GM21576 (cell line): ENCODE measurements at regions not wholly inside any gene's neighbourhood (a gene's known extent, or its start where the extent isn't known, plus 50 kb on each side); places are given as distances from the start of the nearest gene placed in this dataset.
"Not testable (repeated sequence)": the region's sequence is repeated elsewhere in the genome, so short reads cannot be mapped to it uniquely, and the experiment has no call there.

Experiments used
- ATAC-seq: cut with Tn5 transposase; IDR thresholded peaks from one replicate; pipeline ENCODE4 v1.9.1; 2021; ENCODE audit warnings: mild to moderate bottlenecking, moderate library complexity; ENCODE audit not compliant: unreplicated experiment

GRCh38 chr9:124124729-124125650, 113.4 kb downstream of the LHX2 start:
- no peak for ATAC-seq

GRCh38 chr9:124125651-124125977, 114.0 kb downstream of the LHX2 start:
- no peak for ATAC-seq

- ATAC-seq: no peak
Measured at GRCh38 chr9:124126648-124127646, 115.4 kb downstream of the LHX2 start.

- ATAC-seq: no peak
Measured at GRCh38 chr9:124128568-124129166, 117.1 kb downstream of the LHX2 start.

GRCh38 chr9:124130277-124131075, 118.9 kb downstream of the LHX2 start:
- ATAC-seq: no peak

GRCh38 chr9:124131518-124131917, 120.0 kb downstream of the LHX2 start:
- not testable (repeated sequence) for ATAC-seq

GRCh38 chr9:124132671-124133147, 121.1 kb downstream of the LHX2 start:
- ATAC-seq: no peak

GRCh38 chr9:124133727-124134126, 122.2 kb downstream of the LHX2 start:
- ATAC-seq: peak; percentile 40

GRCh38 chr9:124134526-124134925, 123.0 kb downstream of the LHX2 start:
- ATAC-seq: no peak

- no peak for ATAC-seq
Measured at GRCh38 chr9:124135813-124136365, 121.9 kb upstream of the NEK6 start.

GRCh38 chr9:124137009-124137943, 120.5 kb upstream of the NEK6 start:
- peak; percentile 69 for ATAC-seq

- ATAC-seq: no peak
Measured at GRCh38 chr9:124137944-124138335, 119.8 kb upstream of the NEK6 start.

GRCh38 chr9:124139001-124139400, 118.7 kb upstream of the NEK6 start:
- no peak for ATAC-seq

- no peak for ATAC-seq
Measured at GRCh38 chr9:124140941-124141568, 116.7 kb upstream of the NEK6 start.

GRCh38 chr9:124144561-124145123, 113.1 kb upstream of the NEK6 start:
- ATAC-seq: not testable (repeated sequence)

GRCh38 chr9:124146031-124146561, 111.7 kb upstream of the NEK6 start:
- ATAC-seq: no peak

- no peak for ATAC-seq
Measured at GRCh38 chr9:124149992-124150391, 107.8 kb upstream of the NEK6 start.

- ATAC-seq: no peak
Measured at GRCh38 chr9:124163760-124164255, 93.9 kb upstream of the NEK6 start.
